NCI-H1436 treated with DMSO at 0.1 percent for 48 hours (cell line): ENCODE measurements at regions not wholly inside any gene's neighbourhood (a gene's known extent, or its start where the extent isn't known, plus 50 kb on each side); places are given as distances from the start of the nearest gene placed in this dataset.
"Not testable (repeated sequence)": the region's sequence is repeated elsewhere in the genome, so short reads cannot be mapped to it uniquely, and the experiment has no call there.

Experiments used
- DNase-seq: peaks from one replicate; lab custom pipeline; 2025; lab: John Stamatoyannopoulos, UW

DNA sequence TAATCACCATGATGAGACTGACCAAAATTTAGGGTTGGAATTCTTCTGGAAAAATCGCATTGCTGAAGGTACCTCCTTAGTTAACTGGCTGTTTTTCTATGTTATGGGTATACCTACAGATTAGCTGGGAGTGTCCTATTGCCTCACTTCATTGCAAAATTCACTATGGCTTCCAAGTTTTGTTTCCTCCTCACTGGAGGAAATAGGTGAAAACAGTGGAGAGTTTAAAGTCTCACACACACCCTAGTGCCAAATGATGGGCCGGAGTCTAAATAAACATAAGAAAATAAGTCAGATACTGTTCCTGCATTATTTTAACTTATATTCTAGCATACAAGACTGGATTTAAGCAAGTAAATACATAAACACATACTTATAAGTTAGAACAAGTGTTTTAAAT, 98.2 kb downstream of the AHR start:
- DNase-seq, result no peak

DNA sequence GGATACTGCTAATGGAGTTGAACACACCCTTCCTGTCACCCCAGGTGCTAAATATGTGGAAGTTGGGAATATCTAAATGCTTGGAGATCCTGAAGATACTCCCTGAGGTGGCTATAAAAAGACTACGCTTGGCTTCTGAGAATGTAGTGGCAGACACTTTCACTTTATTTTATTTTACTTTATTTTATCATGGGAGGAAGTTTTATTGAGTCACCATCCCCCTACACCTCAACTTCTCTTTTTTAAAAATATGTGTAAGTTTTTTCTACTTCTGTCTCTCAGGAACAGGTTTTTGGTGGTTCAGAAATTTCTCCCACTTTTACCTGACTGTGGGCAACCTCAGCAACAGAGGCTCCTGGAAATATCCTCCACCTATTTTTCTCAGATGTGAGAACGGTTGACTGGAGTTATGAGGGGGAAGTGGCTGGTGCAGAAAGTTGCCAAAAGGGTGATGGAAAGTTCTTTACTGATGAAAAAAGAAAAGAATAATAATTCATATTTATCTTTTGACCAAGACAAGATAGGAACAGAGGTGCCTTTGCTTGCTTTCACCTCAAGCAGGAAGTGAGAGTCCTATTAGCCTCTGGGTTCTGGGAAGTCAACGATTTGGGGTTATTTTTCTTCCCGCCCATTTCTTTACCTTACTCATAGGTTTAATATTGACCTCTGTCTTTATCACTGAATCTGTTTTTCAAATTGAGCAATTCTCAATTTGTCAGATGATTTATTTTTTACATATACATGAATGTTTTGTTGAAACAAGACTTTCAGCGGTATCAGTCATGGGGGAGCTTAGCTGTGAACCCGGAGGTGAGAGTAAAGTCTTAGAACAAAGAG, 103.6 kb downstream of the AHR start:
- no peak for DNase-seq

DNA sequence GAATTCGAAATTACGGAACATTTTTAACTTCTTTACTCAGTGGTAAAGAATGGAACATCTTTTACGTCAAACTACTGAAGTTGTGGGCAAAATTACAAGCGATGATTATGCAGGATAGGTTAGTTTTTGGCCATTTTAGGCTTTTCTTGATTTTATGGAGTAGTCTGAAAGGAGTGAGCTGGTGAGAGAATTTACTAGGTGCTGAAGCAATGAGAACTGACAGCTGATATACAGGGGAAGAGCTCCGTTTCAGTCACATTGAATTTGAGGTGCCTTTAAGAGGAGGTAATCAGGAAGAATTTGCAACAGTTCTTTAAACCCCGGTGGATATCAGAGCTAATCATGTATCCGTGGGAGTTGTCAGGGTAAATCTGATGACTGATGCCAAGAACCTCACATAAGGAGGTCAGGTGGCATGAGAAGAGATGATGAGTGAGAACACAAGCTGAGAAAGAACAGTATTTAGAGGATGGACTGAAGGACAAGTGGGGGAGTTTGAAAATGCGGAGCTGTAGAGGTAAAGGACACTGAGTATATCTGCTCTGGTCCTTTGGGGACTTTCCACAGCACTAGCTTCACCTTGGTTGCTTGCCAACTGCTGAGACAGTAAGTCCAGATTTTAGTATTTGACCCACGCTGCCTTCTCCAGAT, 104.3 kb downstream of the AHR start:
- DNase-seq, result no peak

GRCh38 chr7:17404006-17404405, 105.6 kb downstream of the AHR start:
- no peak for DNase-seq

GRCh38 chr7:17405786-17406185, 107.3 kb downstream of the AHR start:
- DNase-seq, result no peak

DNA sequence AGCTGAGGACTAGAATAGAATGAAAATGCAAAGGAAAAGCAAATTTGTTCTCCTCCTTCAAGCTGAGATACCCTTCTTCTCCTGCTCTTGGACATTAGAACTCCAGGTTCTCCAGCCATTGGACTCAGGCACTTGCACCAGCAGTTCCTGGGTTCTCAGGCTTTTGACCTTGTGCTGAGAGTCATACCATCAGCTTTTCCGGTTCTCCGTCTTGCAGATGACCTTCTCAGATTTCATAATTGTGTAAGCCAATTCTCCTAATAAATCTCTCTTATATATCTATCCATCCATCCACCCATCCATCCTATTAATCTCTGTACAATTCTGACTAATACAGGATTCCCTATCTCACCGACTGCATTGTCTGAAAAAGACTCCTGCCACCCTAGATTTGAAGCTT, 108.3 kb downstream of the AHR start:
- DNase-seq, result no peak

GRCh38 chr7:17407229-17407628, 108.8 kb downstream of the AHR start:
- DNase-seq, result no peak

- no peak for DNase-seq
Measured at GRCh38 chr7:17408245-17408903, 109.9 kb downstream of the AHR start.

DNA sequence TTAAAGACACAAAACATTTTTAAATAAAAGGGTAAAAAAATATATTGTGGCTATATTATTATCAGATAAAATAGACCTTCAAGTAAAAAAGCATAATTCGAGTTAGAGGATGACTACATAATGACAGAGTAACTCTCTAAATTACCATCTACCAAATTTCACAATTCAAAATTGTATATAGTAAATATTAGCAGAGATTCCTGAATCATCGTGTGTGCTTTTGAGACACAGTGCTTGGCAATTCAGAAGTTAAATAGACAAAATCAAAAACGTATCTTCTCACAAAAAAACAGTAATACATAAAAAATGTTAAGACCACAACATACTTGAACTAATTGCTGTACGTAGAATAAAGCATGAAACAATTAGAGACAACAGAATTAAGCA, 110.4 kb downstream of the AHR start:
- DNase-seq, result no peak

DNA sequence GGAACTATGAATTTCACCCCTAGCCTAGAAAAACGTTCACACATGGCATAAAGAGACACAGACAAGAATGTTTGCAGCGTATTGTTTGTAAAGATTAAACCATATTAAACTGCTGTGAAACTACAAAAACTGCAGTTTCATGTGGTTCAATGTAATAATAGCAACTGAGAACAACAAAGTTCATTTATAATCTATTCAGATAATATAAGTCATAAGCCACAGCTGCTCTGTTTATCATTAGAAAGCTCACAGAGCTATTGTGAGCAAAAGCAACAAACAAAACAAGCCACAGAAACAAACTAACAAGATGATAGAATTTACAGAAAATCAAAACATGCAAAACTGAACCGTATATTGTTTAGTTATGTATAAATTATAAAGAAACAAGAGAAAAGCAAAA, 113.5 kb downstream of the AHR start:
- no peak for DNase-seq

- no peak for DNase-seq
Measured at GRCh38 chr7:17412883-17413282, 114.4 kb downstream of the AHR start.

DNA sequence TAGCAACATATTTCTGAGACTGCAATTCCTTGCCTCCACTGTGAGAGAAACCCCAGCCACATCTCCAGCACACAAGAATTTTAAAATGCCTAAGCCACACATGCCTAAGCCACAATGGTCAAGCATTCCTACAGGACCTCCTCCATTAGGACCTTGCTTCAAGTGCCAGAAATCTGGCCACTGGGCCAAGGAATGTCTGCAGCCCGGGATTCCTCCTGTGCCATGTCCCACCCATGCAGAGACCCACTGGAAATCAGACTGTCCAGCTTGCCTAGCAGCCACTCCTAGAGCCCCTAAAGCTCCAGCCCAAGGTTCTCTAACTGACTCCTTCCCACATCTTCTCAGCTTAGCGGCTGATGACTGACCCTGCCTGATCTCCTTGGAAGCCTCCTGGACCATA, 117.5 kb downstream of the AHR start:
- no peak for DNase-seq

GRCh38 chr7:17420308-17421015, 122.0 kb downstream of the AHR start:
- DNase-seq, result not testable (repeated sequence)

DNA sequence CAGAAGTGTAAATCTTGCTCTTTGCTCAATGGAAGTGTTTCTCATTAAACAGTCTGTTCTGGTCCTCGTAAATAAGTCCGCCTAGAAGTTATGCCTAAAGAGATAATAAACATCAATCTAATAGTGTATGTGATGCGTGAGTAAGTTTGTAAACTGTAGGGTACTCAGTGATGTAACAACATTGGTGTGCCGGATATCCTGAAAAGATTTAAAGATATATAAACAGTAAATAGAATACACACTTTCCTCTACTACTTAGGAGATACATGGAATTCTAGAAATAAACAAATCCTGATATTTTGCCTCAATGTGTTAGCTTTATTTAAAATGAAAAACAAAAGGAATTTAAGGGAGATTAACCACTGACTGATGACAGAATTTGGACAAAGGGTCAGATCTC, 123.5 kb downstream of the AHR start:
- no peak for DNase-seq

DNA sequence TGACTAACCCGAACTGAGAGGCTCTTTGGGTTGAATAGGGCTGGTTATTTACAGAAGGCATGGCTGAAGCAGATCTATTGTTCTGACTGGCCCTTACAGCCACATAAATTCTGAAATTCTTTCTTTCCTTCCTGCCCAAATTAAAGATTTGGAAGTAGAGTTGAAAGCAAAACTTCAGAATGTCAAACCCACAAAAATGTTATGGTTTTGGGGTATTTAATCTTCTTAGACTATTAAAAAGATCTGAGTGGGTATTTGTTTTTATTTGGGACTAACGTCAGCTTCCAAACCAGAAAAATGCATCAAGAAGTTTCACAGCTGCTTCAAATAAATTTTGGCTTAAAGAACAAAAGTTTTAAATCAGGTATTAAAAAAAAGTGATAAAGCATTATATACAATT, 124.5 kb downstream of the AHR start:
- no peak for DNase-seq

GRCh38 chr7:17427924-17428323, 129.5 kb downstream of the AHR start:
- DNase-seq, result no peak

GRCh38 chr7:17429579-17429978, 131.1 kb downstream of the AHR start:
- DNase-seq, result no peak

DNA sequence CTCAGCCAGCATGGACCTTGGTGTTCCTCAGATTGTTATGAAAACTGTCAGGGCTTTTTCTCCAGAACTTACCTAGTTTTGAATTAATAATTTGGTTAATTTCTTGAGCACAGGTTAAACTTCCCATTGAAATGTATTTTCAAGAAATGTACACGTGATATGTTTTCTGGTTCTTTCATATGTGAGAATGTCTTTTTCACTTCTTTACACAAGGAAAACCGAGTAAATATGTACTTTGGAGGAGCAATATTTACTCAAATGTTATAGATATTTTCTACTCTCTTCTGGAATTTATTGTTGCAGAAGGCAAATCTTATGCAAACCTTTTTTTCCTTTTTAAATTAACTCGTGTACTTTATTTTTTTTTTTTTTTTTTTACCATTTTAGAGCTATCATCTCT, 134.3 kb downstream of the AHR start:
- no peak for DNase-seq

DNA sequence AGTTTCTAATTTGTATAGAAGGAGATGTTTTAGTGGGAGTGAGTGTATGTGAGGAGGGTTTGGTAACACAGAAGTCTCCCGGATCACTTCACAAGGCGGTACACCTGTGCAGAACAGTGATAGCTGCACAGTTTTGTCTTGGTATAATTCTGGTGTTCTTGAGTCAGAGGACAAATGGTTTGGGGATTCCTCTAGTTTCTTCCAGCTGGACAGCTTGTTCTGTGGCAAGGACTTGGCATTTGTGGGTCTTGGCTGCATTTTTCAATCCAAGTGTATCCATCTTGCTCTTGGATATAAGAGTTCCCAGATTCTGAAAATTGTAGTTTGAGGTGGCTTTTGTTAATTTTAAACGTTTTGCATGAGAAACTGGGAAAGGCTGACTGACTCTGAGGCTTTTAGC, 135.7 kb downstream of the AHR start:
- no peak for DNase-seq

DNA sequence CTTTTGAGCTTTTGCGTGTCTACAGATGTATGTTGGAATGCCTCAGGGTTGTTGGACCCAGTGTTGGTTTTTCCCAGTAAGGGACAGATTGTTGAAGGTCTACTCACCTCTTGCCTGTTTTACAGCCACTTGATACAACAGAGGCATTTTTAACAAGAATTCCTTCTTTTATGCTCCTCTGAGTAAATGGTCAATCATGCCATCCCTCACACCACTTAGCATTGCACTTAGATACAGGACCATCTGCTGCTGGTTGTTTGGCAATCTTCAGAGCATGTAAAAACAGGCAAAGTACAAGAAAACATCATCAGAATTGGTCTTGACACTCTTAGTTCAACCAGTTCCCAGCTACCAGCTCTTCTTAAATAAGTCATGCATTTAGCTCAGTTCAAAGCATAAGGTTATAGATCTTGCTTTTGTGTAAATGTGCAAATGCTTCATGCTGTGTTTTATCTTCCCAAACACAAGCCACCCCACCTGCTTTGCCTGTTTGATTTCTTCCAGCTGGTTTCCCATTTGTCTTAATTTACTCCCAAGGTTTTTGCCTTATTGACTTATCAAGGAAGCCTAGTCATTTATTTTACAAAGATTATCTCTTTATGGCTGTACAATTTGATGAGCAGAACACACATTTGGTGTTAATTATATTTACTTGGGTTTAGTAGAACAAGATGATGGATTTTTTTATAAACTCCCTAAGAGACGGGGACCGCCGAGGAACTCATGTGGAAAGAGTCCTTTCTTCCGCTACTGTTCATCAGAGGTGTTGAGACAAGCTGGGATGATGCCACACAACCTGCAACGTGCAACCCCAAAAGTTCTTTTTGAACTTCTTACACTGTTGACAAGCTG, 136.6 kb downstream of the AHR start:
- DNase-seq, result no peak

- DNase-seq, result no peak
Measured at GRCh38 chr7:17436126-17436525, 137.7 kb downstream of the AHR start.

DNA sequence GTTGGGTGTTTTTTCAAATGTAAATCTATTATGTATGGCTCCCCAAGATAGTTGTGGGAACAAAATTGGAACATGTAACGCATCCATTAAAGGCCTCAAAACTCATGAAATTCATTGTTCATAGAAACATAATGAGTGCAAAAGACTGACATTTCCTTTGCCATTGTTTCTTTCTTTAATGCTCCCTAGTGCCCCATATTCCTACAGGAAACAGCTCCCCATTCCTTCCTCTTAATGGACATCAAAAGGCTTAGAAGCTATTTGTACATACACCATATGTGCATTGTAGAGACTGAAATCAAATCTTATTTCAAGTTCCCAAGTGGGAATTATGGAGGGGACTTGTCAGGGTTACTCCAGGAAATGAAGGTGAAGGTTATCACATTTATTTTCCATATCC, 139.1 kb downstream of the AHR start:
- DNase-seq, result no peak
